Epithelial cell of esophagus (primary cell): ENCODE measurements at regions not wholly inside any gene's neighbourhood (a gene's known extent, or its start where the extent isn't known, plus 50 kb on each side); places are given as distances from the start of the nearest gene placed in this dataset.

Experiments
- DNase-seq: peaks from one replicate; pipeline ENCODE4 v3.0.0; 2010; ENCODE audit warnings: low read depth
- H3K4me3 ChIP-seq: 2 replicates; pipeline ENCODE4 v1.5.1; 2011; ENCODE audit warnings: mild to moderate bottlenecking, low read length, control low read depth
- TF ChIP-seq, protein P1 (sequence below): IDR thresholded peaks from 2 replicates; pipeline ENCODE4 v1.5.1; 2011; ENCODE audit warnings: low read depth, mild to moderate bottlenecking, low read length, control low read depth, inconsistent platforms; ENCODE audit not compliant: insufficient read depth; ENCODE audit errors: missing control alignments

DNA sequence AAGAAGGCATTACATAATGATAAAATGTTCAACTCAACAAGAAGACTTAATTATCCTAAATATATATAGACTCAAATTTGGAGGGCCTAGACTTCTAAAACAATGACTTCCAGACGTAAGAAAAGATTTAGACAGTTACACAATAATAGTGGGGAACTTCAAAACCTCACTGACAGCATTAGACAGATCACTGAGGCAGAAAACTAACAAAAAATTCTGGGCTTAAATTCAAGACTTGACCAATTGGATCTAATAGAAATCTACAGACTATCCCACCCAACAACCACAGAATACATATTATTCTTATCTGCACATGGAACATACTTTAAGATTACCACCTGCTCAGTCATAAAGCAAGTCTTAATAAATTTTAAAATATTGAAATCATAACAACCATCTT is 93.3 kb upstream of the ARSJ start:
- TF ChIP-seq, protein P1, sequence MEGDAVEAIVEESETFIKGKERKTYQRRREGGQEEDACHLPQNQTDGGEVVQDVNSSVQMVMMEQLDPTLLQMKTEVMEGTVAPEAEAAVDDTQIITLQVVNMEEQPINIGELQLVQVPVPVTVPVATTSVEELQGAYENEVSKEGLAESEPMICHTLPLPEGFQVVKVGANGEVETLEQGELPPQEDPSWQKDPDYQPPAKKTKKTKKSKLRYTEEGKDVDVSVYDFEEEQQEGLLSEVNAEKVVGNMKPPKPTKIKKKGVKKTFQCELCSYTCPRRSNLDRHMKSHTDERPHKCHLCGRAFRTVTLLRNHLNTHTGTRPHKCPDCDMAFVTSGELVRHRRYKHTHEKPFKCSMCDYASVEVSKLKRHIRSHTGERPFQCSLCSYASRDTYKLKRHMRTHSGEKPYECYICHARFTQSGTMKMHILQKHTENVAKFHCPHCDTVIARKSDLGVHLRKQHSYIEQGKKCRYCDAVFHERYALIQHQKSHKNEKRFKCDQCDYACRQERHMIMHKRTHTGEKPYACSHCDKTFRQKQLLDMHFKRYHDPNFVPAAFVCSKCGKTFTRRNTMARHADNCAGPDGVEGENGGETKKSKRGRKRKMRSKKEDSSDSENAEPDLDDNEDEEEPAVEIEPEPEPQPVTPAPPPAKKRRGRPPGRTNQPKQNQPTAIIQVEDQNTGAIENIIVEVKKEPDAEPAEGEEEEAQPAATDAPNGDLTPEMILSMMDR, result no peak
- no peak for DNase-seq
- no peak overlapping the region for H3K4me3 ChIP-seq

DNA sequence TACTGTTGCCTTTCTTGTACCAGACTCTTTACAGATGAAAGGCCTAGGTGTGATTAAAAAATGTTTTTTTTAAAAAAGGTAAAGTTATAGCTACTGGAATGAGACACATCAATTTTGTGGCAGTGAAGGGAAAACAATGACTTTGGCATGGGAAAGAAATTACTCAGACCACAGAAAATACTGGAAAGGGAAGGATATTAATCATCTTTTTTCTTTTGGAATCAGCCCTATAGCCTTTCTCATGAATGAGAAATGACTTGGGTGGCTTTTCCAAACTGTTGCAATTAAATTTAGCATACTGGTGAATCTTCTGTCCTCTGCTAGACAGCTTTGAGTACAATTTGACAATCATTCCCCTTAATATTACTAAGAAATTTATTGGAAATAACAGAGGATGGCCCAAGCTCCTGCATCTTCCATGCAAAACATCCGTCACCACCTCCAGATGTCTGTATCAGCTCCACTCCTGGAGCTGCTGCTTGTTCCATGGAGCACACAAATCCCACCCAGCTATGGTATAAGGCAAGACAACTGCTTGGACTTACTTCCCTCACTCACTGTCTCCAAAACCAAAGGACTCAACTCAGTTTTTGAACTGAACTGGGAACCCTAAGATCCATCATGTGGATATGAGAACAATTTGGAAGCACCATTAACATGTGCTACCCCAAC is 97.6 kb upstream of the ARSJ start:
- H3K4me3 ChIP-seq, result no peak overlapping the region
- DNase-seq, result peak; percentile 19
- TF ChIP-seq, protein P1, result no peak

DNA sequence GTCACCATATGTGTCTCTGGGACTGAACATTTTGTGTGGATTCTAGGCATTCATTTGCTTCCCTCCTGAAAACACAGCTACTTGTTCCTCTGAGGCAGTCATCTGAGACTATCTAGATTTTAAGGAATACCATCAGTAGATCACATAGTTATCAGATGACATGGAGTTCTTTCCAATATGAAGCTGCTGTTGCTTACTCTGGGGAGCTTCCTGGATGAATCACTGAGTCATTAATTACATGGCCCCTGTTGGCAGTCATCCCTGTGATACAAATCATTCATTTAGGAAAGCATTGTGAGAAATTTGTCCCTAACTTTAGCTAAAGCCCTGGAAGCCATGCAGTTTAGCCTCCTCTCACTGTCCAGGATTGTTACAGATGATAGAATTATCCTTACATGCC is 98.2 kb upstream of the ARSJ start:
- TF ChIP-seq, protein P1, result no peak
- peak; percentile 78 for DNase-seq
- H3K4me3 ChIP-seq, result no peak overlapping the region

DNA sequence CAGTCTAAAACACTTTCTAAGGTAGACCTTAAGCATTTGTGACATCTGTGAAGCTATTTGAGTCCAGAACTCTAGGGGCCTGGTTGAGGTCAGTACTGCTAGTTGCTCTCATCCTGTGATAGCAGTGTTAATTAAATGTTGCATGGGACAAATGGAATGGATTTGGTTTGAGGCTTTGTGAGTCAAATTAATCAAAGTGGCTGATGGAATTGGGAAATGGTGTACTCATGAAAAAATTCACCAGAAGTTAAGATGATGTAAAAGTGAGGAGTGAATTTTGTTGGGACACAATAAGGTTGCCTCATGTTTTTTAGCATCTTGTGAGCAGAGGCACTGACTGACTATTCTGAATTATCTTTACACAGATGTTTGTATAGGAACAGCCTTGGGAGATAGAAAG is 99.2 kb upstream of the ARSJ start:
- no peak overlapping the region for H3K4me3 ChIP-seq
- TF ChIP-seq, protein P1, result no peak
- DNase-seq, result no peak

DNA sequence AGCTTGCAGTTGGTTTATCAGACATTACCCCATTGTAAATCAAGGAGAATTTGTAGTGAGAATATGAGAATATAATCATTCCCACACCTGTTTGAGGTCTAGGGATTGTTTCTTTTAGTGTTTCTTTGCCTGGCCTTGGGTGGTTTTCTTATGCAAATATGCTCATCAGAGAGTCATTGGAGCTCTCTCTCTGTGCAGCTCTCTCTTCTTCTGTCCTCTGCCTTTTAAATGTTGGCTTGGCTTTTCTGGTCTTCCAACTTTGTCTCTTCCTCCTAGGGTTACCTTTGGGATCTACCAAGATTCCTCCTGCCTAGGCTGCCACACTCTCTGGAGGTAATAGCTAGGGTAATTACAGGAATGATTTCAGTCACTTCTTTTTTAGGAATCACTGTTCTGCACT is 102.3 kb upstream of the ARSJ start:
- TF ChIP-seq, protein P1, result no peak
- no peak for DNase-seq
- no peak overlapping the region for H3K4me3 ChIP-seq

DNA sequence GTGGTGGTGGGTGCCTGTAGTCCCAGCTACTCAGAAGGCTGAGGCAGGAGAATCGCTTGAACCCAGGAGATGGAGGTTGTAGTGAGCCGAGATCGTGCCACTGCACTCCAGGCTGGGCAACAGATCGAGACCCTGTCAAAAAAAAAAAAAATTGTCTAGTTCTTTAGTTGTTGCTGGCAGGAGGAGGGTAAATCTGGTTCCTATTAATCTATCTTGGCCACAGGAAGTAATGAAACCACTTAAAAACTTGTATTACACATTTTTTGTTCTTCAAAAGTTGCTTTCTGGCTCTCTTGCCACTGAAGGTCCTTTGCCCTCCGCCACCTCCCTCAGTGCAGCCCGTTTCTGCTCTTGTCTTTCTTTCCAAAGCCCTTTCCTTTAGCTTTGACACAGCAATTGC is 102.9 kb upstream of the ARSJ start:
- TF ChIP-seq, protein P1, result no peak
- no peak for DNase-seq
- no peak overlapping the region for H3K4me3 ChIP-seq
